H9 (cell line): ENCODE measurements at regions not wholly inside any gene's neighbourhood (a gene's known extent, or its start where the extent isn't known, plus 50 kb on each side); places are given as distances from the start of the nearest gene placed in this dataset.

Experiments used
- DNase-seq: peaks from one replicate; pipeline ENCODE4 v3.0.0-alpha.2; 2017
- H2AFZ ChIP-seq: one replicate; pipeline ENCODE4 v1.6.1; 2013; ENCODE audit warnings: mild to moderate bottlenecking, low read length, control low read depth, moderate library complexity
- H2AK5ac ChIP-seq: 2 replicates; pipeline ENCODE4 v1.6.1; 2013; ENCODE audit warnings: low read length, control low read depth, mixed read lengths; ENCODE audit not compliant: insufficient read length
- H2BK120ac ChIP-seq: one replicate; pipeline ENCODE4 v1.6.1; 2013; ENCODE audit warnings: low read depth, mild to moderate bottlenecking, low read length, control low read depth, inconsistent platforms; ENCODE audit not compliant: poor library complexity, severe bottlenecking
- H2BK12ac ChIP-seq: 2 replicates; pipeline ENCODE4 v1.6.1; 2013; ENCODE audit warnings: low read length, control low read depth, mixed read lengths, low read depth; ENCODE audit not compliant: insufficient read length
- H2BK15ac ChIP-seq: 2 replicates; pipeline ENCODE4 v1.6.1; 2013; ENCODE audit warnings: low read depth, low read length, control low read depth
- H2BK20ac ChIP-seq: one replicate; pipeline ENCODE4 v1.6.1; 2013; ENCODE audit warnings: low read depth, mild to moderate bottlenecking, low read length, control low read depth, inconsistent platforms; ENCODE audit not compliant: poor library complexity, severe bottlenecking
- H2BK5ac ChIP-seq: 2 replicates; pipeline ENCODE4 v1.6.1; 2013; ENCODE audit warnings: low read length, control low read depth, mixed read lengths; ENCODE audit not compliant: insufficient read length
- H3K14ac ChIP-seq: 2 replicates; pipeline ENCODE4 v1.6.1; 2013; ENCODE audit warnings: low read length, control low read depth; ENCODE audit not compliant: insufficient read depth
- H3K18ac ChIP-seq: 2 replicates; pipeline ENCODE4 v1.6.1; 2013; ENCODE audit warnings: low read depth, mild to moderate bottlenecking, mixed read lengths, low read length, control low read depth; ENCODE audit not compliant: insufficient read length
- H3K23ac ChIP-seq: 2 replicates; pipeline ENCODE4 v1.6.1; 2013; ENCODE audit warnings: low read length, control low read depth, mixed read lengths, low read depth; ENCODE audit not compliant: insufficient read length
- H3K23me2 ChIP-seq: 2 replicates; pipeline ENCODE4 v1.6.1; 2013; ENCODE audit warnings: low read depth, mild to moderate bottlenecking, mixed read lengths, low read length, control low read depth; ENCODE audit not compliant: insufficient read length, poor library complexity, severe bottlenecking
- H3K27ac ChIP-seq: 2 replicates; pipeline ENCODE4 v1.5.1; 2013; ENCODE audit warnings: low read length, control low read depth, mixed read lengths, low read depth; ENCODE audit not compliant: insufficient read length
- H3K27me3 ChIP-seq: 2 replicates; pipeline ENCODE4 v1.6.1; 2013; ENCODE audit warnings: low read length, control low read depth, inconsistent platforms; ENCODE audit not compliant: insufficient read depth
- H3K4ac ChIP-seq: 2 replicates; pipeline ENCODE4 v1.6.1; 2013; ENCODE audit warnings: low read depth, mild to moderate bottlenecking, control low read depth, inconsistent platforms, low read length, moderate library complexity
- H3K4me1 ChIP-seq: 2 replicates; pipeline ENCODE4 v1.6.1; 2013; ENCODE audit warnings: low read length, control low read depth, inconsistent platforms; ENCODE audit not compliant: insufficient read depth
- H3K4me2 ChIP-seq: 2 replicates; pipeline ENCODE4 v1.6.1; 2013; ENCODE audit warnings: low read length, control low read depth, mixed read lengths; ENCODE audit not compliant: insufficient read length, insufficient read depth
- H3K56ac ChIP-seq: 2 replicates; pipeline ENCODE4 v1.6.1; 2013; ENCODE audit warnings: low read depth, mild to moderate bottlenecking, mixed read lengths, low read length, control low read depth; ENCODE audit not compliant: insufficient read length
- H3K79me1 ChIP-seq: 2 replicates; pipeline ENCODE4 v1.6.1; 2013; ENCODE audit warnings: low read depth, mild to moderate bottlenecking, moderate library complexity, low read length, control low read depth, inconsistent platforms; ENCODE audit not compliant: insufficient read depth, poor library complexity, severe bottlenecking
- H3K79me2 ChIP-seq: 2 replicates; pipeline ENCODE4 v1.6.1; 2013; ENCODE audit warnings: low read length, control low read depth, inconsistent platforms; ENCODE audit not compliant: insufficient read depth
- H3K9ac ChIP-seq: 2 replicates; pipeline ENCODE4 v1.6.1; 2013; ENCODE audit warnings: low read length, control low read depth, mixed read lengths; ENCODE audit not compliant: insufficient read length; ENCODE audit errors: extremely low read depth
- H3K9me3 ChIP-seq: one replicate; pipeline ENCODE4 v1.6.1; 2013; ENCODE audit warnings: low read depth, low read length, inconsistent platforms; ENCODE audit not compliant: control insufficient read depth
- H3T11ph ChIP-seq: one replicate; pipeline ENCODE4 v1.6.1; 2013; ENCODE audit warnings: mild to moderate bottlenecking, low read length, control low read depth, inconsistent platforms
- H4K20me1 ChIP-seq: one replicate; pipeline ENCODE4 v1.6.1; 2013; ENCODE audit not compliant: control insufficient read depth, insufficient read length, insufficient read depth
- H4K5ac ChIP-seq: 2 replicates; pipeline ENCODE4 v1.6.1; 2013; ENCODE audit warnings: low read depth, mild to moderate bottlenecking, mixed read lengths, low read length, control low read depth; ENCODE audit not compliant: insufficient read length
- H4K8ac ChIP-seq: replicated peaks from 2 replicates; pipeline ENCODE4 v1.6.1; 2013; ENCODE audit warnings: low read length, control low read depth, mixed read lengths, low read depth; ENCODE audit not compliant: insufficient read length
- H4K91ac ChIP-seq: 2 replicates; pipeline ENCODE4 v1.6.1; 2013; ENCODE audit warnings: low read depth, mild to moderate bottlenecking, moderate library complexity, mixed read lengths, low read length, control low read depth; ENCODE audit not compliant: insufficient read length
- H3K27ac Mint-ChIP-seq, 3 experiments: 2 replicates in 2 of 3; 3 replicates in 1 of 3; pipeline ENCODE4 v1.8.0; 2020 to 2021; ENCODE audit warnings: mixed read lengths in 3 of 3, mild to moderate bottlenecking in 1 of 3, moderate library complexity in 1 of 3
- H3K27me3 Mint-ChIP-seq: 2 replicates; pipeline ENCODE4 v1.8.0; 2021; ENCODE audit warnings: low read depth, mild to moderate bottlenecking, moderate library complexity, mixed read lengths
- H3K36me3 Mint-ChIP-seq, 3 experiments: 2 replicates in 2 of 3; 3 replicates in 1 of 3; pipeline ENCODE4 v1.8.0; 2020 to 2021; ENCODE audit warnings: low read depth in 3 of 3, mixed read lengths in 3 of 3; ENCODE audit not compliant: insufficient read depth in 1 of 3
- H3K4me1 Mint-ChIP-seq, 2 experiments: 2 replicates each; pipeline ENCODE4 v1.8.0; 2020; ENCODE audit warnings: mixed read lengths in 2 of 2
- H3K4me3 Mint-ChIP-seq, 2 experiments: 2 replicates in 1 of 2; 3 replicates in 1 of 2; pipeline ENCODE4 v1.8.0; 2020 to 2021; ENCODE audit warnings: mild to moderate bottlenecking in 2 of 2, mixed read lengths in 2 of 2, moderate library complexity in 1 of 2
- H3K9me3 Mint-ChIP-seq, 2 experiments: 2 replicates in 1 of 2; 3 replicates in 1 of 2; pipeline ENCODE4 v1.8.0; 2020; ENCODE audit warnings: mild to moderate bottlenecking in 2 of 2, mixed read lengths in 2 of 2, moderate library complexity in 1 of 2
- CTCF ChIP-seq: fragments of 200-600 bp; sonication (generic); conservative IDR thresholded peaks from 3 replicates; pipeline ENCODE4 v1.8.0; 2021; ENCODE audit warnings: antibody characterized with exemption, mild to moderate bottlenecking
- WGBS: extraction: QIAGEN DNeasy Blood & Tissue Kit; methylation state at CpG from one replicate; pipeline ENCODE4 v1.1.7; 2013; ENCODE audit warnings: missing lambda C conversion rate, low lambda C conversion rate, mixed read lengths; ENCODE audit not compliant: insufficient read length; ENCODE audit errors: extremely low coverage; 5-methylcytosine and 5-hydroxymethylcytosine counted together

GRCh38 chr15:26070095-26070532 lies 207.0 kb upstream of the ATP10A start:
- no peaks in the 10 kb centered on the region for H4K20me1 ChIP-seq
- H3T11ph ChIP-seq = no peak overlapping the region
- no CpG with 5 or more reads among the region's 8 CpGs for WGBS
- no peak overlapping the region for H3K27ac ChIP-seq
- no peak overlapping the region for H2AFZ ChIP-seq
- no peaks in the 10 kb centered on the region for H3K79me1 ChIP-seq
- no peak overlapping the region for H3K4me3 Mint-ChIP-seq
- peaks cover 9 to 20% of the 10 kb centered on the region in 2 experiments for H3K4me1 Mint-ChIP-seq
- no peak overlapping the region for H3K4me2 ChIP-seq
- no peak overlapping the region for H2BK120ac ChIP-seq
- H3K9ac ChIP-seq = no peak overlapping the region
- no peak overlapping the region for H3K14ac ChIP-seq
- H3K9me3 Mint-ChIP-seq = peaks cover 6 to 15% of the 10 kb centered on the region in 2 experiments; a peak in 3 of 5 replicates
- no peak overlapping the region for H2BK15ac ChIP-seq
- H3K18ac ChIP-seq = no peak overlapping the region
- no peak for TF ChIP-seq CTCF
- no peak for DNase-seq
- no peak overlapping the region for H3K56ac ChIP-seq
- H3K23ac ChIP-seq = no peak overlapping the region
- H3K4ac ChIP-seq = no peak overlapping the region
- H2BK5ac ChIP-seq = no peak overlapping the region
- no peaks in the 10 kb centered on the region; the same call in 1 of the 2 replicates for H3K27me3 Mint-ChIP-seq
- no peak overlapping the region for H4K8ac ChIP-seq
- H2BK20ac ChIP-seq = no peak overlapping the region
- no peaks in the 10 kb centered on the region for H3K79me2 ChIP-seq
- H3K27me3 ChIP-seq = no peaks in the 10 kb centered on the region
- peaks cover 9% of the 10 kb centered on the region for H3K9me3 ChIP-seq
- no peak overlapping the region for H4K91ac ChIP-seq
- H2BK12ac ChIP-seq = no peak overlapping the region
- no peak overlapping the region for H2AK5ac ChIP-seq
- no peak overlapping the region for H3K27ac Mint-ChIP-seq
- no peak overlapping the region for H4K5ac ChIP-seq
- H3K36me3 Mint-ChIP-seq = peaks cover 0 to 4% (median 0%) of the 10 kb centered on the region in 3 experiments; a peak in 2 of 7 replicates
- H3K4me1 ChIP-seq = no peaks in the 10 kb centered on the region; the same call in 1 of the 2 replicates
- no peaks in the 10 kb centered on the region for H3K23me2 ChIP-seq
